ENCODE measurements at regions not wholly inside any gene's neighbourhood (a gene's known extent, or its start where the extent isn't known, plus 50 kb on each side); places are given as distances from the start of the nearest gene placed in this dataset.

DNA sequence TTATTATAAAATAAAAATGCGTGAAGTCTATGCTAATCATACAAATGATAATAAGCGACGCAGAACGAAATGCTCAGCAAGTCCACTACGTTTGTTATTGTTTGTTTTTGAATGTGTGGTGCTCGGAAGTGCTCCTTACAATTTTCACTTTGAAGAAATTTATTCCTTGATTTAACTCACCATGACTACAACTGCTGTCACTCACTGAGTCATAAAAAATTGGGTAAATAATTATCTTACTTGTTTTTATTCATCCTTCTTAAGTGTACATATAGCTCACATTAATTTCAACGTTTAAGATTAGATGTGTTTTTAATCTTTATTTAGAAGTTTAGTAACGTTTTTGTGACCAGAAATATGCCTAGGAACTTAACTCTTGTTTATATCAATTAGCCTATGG lies 66.7 kb upstream of the NANOGP8 start:
- no peak for TF ChIP-seq POLR2AphosphoS5 (IDR thresholded peaks at IDR 0.05; ENCODE audit: low read depth)
- TF ChIP-seq, protein P1, sequence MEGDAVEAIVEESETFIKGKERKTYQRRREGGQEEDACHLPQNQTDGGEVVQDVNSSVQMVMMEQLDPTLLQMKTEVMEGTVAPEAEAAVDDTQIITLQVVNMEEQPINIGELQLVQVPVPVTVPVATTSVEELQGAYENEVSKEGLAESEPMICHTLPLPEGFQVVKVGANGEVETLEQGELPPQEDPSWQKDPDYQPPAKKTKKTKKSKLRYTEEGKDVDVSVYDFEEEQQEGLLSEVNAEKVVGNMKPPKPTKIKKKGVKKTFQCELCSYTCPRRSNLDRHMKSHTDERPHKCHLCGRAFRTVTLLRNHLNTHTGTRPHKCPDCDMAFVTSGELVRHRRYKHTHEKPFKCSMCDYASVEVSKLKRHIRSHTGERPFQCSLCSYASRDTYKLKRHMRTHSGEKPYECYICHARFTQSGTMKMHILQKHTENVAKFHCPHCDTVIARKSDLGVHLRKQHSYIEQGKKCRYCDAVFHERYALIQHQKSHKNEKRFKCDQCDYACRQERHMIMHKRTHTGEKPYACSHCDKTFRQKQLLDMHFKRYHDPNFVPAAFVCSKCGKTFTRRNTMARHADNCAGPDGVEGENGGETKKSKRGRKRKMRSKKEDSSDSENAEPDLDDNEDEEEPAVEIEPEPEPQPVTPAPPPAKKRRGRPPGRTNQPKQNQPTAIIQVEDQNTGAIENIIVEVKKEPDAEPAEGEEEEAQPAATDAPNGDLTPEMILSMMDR (conservative IDR thresholded peaks at IDR 0.05; ENCODE audit: low read depth in 2 of 2): no peak
- no peak for TF ChIP-seq EZH2phosphoT487 (IDR thresholded peaks at IDR 0.05; ENCODE audit: unreplicated experiment)
- TF ChIP-seq EZH2 (IDR thresholded peaks at IDR 0.05; ENCODE audit: low read depth, unreplicated experiment): no peak
- TF ChIP-seq, protein P2, sequence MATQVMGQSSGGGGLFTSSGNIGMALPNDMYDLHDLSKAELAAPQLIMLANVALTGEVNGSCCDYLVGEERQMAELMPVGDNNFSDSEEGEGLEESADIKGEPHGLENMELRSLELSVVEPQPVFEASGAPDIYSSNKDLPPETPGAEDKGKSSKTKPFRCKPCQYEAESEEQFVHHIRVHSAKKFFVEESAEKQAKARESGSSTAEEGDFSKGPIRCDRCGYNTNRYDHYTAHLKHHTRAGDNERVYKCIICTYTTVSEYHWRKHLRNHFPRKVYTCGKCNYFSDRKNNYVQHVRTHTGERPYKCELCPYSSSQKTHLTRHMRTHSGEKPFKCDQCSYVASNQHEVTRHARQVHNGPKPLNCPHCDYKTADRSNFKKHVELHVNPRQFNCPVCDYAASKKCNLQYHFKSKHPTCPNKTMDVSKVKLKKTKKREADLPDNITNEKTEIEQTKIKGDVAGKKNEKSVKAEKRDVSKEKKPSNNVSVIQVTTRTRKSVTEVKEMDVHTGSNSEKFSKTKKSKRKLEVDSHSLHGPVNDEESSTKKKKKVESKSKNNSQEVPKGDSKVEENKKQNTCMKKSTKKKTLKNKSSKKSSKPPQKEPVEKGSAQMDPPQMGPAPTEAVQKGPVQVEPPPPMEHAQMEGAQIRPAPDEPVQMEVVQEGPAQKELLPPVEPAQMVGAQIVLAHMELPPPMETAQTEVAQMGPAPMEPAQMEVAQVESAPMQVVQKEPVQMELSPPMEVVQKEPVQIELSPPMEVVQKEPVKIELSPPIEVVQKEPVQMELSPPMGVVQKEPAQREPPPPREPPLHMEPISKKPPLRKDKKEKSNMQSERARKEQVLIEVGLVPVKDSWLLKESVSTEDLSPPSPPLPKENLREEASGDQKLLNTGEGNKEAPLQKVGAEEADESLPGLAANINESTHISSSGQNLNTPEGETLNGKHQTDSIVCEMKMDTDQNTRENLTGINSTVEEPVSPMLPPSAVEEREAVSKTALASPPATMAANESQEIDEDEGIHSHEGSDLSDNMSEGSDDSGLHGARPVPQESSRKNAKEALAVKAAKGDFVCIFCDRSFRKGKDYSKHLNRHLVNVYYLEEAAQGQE (IDR thresholded peaks at IDR 0.05; ENCODE audit: unreplicated experiment): no peak
- TF ChIP-seq JUNB (IDR thresholded peaks at IDR 0.05; ENCODE audit: unreplicated experiment): no peak
- TF ChIP-seq CREB1 (CRISPR knock-in tag; IDR thresholded peaks at IDR 0.05; ENCODE audit: low read depth): no peak
- TF ChIP-seq STAT1 (IDR thresholded peaks at IDR 0.05; ENCODE audit: unreplicated experiment): no peak
- TF ChIP-seq NANOG (IDR thresholded peaks at IDR 0.05; ENCODE audit: borderline replicate concordance): no peak
- no peak for TF ChIP-seq ZNF114 (CRISPR knock-in tag; IDR thresholded peaks at IDR 0.05)
- TF ChIP-seq, protein P3, sequence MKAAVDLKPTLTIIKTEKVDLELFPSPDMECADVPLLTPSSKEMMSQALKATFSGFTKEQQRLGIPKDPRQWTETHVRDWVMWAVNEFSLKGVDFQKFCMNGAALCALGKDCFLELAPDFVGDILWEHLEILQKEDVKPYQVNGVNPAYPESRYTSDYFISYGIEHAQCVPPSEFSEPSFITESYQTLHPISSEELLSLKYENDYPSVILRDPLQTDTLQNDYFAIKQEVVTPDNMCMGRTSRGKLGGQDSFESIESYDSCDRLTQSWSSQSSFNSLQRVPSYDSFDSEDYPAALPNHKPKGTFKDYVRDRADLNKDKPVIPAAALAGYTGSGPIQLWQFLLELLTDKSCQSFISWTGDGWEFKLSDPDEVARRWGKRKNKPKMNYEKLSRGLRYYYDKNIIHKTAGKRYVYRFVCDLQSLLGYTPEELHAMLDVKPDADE (IDR thresholded peaks at IDR 0.05): no peak
- TF ChIP-seq, protein P4, sequence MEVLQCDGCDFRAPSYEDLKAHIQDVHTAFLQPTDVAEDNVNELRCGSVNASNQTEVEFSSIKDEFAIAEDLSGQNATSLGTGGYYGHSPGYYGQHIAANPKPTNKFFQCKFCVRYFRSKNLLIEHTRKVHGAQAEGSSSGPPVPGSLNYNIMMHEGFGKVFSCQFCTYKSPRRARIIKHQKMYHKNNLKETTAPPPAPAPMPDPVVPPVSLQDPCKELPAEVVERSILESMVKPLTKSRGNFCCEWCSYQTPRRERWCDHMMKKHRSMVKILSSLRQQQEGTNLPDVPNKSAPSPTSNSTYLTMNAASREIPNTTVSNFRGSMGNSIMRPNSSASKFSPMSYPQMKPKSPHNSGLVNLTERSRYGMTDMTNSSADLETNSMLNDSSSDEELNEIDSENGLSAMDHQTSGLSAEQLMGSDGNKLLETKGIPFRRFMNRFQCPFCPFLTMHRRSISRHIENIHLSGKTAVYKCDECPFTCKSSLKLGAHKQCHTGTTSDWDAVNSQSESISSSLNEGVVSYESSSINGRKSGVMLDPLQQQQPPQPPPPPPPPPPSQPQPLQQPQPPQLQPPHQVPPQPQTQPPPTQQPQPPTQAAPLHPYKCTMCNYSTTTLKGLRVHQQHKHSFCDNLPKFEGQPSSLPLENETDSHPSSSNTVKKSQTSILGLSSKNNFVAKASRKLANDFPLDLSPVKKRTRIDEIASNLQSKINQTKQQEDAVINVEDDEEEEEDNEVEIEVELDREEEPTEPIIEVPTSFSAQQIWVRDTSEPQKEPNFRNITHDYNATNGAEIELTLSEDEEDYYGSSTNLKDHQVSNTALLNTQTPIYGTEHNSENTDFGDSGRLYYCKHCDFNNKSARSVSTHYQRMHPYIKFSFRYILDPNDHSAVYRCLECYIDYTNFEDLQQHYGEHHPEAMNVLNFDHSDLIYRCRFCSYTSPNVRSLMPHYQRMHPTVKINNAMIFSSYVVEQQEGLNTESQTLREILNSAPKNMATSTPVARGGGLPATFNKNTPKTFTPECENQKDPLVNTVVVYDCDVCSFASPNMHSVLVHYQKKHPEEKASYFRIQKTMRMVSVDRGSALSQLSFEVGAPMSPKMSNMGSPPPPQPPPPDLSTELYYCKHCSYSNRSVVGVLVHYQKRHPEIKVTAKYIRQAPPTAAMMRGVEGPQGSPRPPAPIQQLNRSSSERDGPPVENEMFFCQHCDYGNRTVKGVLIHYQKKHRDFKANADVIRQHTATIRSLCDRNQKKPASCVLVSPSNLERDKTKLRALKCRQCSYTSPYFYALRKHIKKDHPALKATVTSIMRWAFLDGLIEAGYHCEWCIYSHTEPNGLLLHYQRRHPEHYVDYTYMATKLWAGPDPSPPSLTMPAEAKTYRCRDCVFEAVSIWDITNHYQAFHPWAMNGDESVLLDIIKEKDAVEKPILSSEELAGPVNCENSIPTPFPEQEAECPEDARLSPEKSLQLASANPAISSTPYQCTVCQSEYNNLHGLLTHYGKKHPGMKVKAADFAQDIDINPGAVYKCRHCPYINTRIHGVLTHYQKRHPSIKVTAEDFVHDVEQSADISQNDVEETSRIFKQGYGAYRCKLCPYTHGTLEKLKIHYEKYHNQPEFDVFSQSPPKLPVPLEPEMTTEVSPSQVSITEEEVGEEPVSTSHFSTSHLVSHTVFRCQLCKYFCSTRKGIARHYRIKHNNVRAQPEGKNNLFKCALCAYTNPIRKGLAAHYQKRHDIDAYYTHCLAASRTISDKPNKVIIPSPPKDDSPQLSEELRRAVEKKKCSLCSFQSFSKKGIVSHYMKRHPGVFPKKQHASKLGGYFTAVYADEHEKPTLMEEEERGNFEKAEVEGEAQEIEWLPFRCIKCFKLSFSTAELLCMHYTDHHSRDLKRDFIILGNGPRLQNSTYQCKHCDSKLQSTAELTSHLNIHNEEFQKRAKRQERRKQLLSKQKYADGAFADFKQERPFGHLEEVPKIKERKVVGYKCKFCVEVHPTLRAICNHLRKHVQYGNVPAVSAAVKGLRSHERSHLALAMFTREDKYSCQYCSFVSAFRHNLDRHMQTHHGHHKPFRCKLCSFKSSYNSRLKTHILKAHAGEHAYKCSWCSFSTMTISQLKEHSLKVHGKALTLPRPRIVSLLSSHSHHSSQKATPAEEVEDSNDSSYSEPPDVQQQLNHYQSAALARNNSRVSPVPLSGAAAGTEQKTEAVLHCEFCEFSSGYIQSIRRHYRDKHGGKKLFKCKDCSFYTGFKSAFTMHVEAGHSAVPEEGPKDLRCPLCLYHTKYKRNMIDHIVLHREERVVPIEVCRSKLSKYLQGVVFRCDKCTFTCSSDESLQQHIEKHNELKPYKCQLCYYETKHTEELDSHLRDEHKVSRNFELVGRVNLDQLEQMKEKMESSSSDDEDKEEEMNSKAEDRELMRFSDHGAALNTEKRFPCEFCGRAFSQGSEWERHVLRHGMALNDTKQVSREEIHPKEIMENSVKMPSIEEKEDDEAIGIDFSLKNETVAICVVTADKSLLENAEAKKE (CRISPR knock-in tag; IDR thresholded peaks at IDR 0.05): no peak
- no peak for TF ChIP-seq ZNF331 (CRISPR knock-in tag; IDR thresholded peaks at IDR 0.05; ENCODE audit: low read depth)
